ENCODE measurements at regions not wholly inside any gene's neighbourhood (a gene's known extent, or its start where the extent isn't known, plus 50 kb on each side); places are given as distances from the start of the nearest gene placed in this dataset.
"Not testable (repeated sequence)": the region's sequence is repeated elsewhere in the genome, so short reads cannot be mapped to it uniquely, and the experiment has no call there.

DNA sequence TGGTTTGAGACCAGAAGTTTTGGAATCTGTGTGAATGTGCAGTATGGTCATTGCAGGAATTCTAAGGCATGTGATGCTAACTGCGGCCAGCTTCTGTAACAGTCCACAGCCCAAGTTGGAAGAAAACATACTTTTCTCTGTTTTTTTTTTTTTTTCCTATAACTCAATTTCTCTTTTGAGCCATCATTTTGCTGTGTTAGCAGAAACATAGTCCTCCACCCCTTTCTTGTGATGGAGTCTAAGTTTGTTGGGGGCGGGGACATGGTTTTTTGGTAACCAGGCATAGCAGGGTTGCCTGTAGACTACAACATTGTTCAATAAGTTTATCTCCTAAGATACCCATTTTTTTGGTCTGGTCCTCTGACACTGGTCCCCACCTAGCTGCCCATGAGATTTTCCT, 223.2 kb upstream of the ONECUT1 start (continued):
- no peak for TF ChIP-seq MAX (IDR thresholded peaks at IDR 0.05; ENCODE audit: low read depth)
- TF ChIP-seq RXRA (IDR thresholded peaks at IDR 0.05; ENCODE audit: borderline replicate concordance, low read depth) = no peak
- no peak for TF ChIP-seq POLR2AphosphoS5 (IDR thresholded peaks at IDR 0.05; ENCODE audit: low read depth, low read length)
- no peak for TF ChIP-seq YY1 (IDR thresholded peaks at IDR 0.05; ENCODE audit: low read depth)
- TF ChIP-seq USF1 (IDR thresholded peaks at IDR 0.05; ENCODE audit: borderline replicate concordance, low read depth) = no peak

- H3K9me3 ChIP-seq; H3K4me2 ChIP-seq; H3F3A ChIP-seq (replicated peaks; ENCODE audit: insufficient read depth); H3K4me1 ChIP-seq (ENCODE audit: control insufficient read depth in 1 of 2, insufficient read depth in 2 of 2, low read depth in 1 of 2, low read length in 1 of 2); H3K27ac ChIP-seq (ENCODE audit: low read depth in 2 of 2, low read length in 1 of 2); CTCF ChIA-PET; H3K79me2 ChIP-seq (ENCODE audit: insufficient read depth); H4K20me1 ChIP-seq (ENCODE audit: insufficient read depth); H2AFZ ChIP-seq (ENCODE audit: low read depth); DNase-seq; POLR2A ChIA-PET; H3K9ac ChIP-seq; H3K36me3 ChIP-seq (replicated peaks in 1 of 2; ENCODE audit: control insufficient read depth in 1 of 2, insufficient read depth in 2 of 2, low read length in 1 of 2); H3K27me3 ChIP-seq (ENCODE audit: insufficient read depth); H3K9me2 ChIP-seq; H3K4me3 ChIP-seq (ENCODE audit: low read depth in 2 of 2, low read length in 1 of 2): not testable (repeated sequence)
- 9% methylated on average over 2 of the region's 2 CpGs for WGBS (ENCODE audit: low lambda C conversion rate)
Measured at GRCh38 chr15:53011779-53012178, 221.6 kb upstream of the ONECUT1 start.

DNA sequence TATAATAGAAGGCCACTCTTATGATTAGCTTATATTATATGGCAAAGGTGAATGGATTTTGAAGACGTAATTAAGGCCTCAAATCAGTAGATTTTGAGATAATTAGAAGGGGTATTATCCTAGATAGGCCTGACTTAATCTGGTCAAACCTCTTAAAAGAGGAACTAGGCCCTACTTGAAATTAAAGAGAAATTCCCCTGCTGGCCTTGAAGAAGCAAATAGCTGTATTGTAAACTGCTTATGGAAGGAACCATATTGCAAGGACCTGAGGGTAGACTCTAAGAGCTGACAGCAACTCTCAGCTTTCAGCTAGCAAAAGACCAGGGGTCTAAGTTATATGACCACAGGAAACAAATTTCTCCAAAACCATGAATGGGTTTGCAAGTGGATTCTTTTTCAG, 219.0 kb upstream of the ONECUT1 start:
- 0% methylated on average over 1 of the region's 1 CpG for whole genome bisulfite sequencing (ENCODE audit: low lambda C conversion rate)
- H3K79me2 ChIP-seq (ENCODE audit: insufficient read depth) = no peaks in the 10 kb centered on the region
- no peaks in the 10 kb centered on the region for H3K27me3 ChIP-seq (ENCODE audit: insufficient read depth)
- H3K4me3 ChIP-seq (ENCODE audit: low read depth in 2 of 2, low read length in 1 of 2) = no peak overlapping the region
- H3K9ac ChIP-seq = no peak overlapping the region
- no peaks in the 10 kb centered on the region for H3K9me3 ChIP-seq
- no peaks in the 10 kb centered on the region for H3F3A ChIP-seq (replicated peaks; ENCODE audit: insufficient read depth)
- ChIA-PET POLR2A (no interaction called here), CTCF (no interaction called here)
- H3K9me2 ChIP-seq = no peaks in the 10 kb centered on the region
- no peaks in the 10 kb centered on the region for H3K36me3 ChIP-seq (replicated peaks in 1 of 2; ENCODE audit: control insufficient read depth in 1 of 2, insufficient read depth in 2 of 2, low read length in 1 of 2)
- H3K4me2 ChIP-seq = no peak overlapping the region
- H4K20me1 ChIP-seq (ENCODE audit: insufficient read depth) = no peaks in the 10 kb centered on the region
- H3K4me1 ChIP-seq (ENCODE audit: control insufficient read depth in 1 of 2, insufficient read depth in 2 of 2, low read depth in 1 of 2, low read length in 1 of 2) = no peaks in the 10 kb centered on the region
- no peak for TF ChIP-seq TAF1 (IDR thresholded peaks at IDR 0.05; ENCODE audit: borderline replicate concordance, low read depth, low read length)
- TF ChIP-seq TCF12 (IDR thresholded peaks at IDR 0.05) = no peak
- TF ChIP-seq, protein P1, sequence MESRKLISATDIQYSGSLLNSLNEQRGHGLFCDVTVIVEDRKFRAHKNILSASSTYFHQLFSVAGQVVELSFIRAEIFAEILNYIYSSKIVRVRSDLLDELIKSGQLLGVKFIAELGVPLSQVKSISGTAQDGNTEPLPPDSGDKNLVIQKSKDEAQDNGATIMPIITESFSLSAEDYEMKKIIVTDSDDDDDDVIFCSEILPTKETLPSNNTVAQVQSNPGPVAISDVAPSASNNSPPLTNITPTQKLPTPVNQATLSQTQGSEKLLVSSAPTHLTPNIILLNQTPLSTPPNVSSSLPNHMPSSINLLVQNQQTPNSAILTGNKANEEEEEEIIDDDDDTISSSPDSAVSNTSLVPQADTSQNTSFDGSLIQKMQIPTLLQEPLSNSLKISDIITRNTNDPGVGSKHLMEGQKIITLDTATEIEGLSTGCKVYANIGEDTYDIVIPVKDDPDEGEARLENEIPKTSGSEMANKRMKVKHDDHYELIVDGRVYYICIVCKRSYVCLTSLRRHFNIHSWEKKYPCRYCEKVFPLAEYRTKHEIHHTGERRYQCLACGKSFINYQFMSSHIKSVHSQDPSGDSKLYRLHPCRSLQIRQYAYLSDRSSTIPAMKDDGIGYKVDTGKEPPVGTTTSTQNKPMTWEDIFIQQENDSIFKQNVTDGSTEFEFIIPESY (IDR thresholded peaks at IDR 0.05; ENCODE audit: borderline replicate concordance, low read depth) = no peak
- TF ChIP-seq CHD2 (IDR thresholded peaks at IDR 0.05; ENCODE audit: low read length, partially characterized antibody) = no peak
- no peak for TF ChIP-seq RCOR1 (IDR thresholded peaks at IDR 0.05; ENCODE audit: low read length)
- TF ChIP-seq FOSL2 (IDR thresholded peaks at IDR 0.05; ENCODE audit: borderline replicate concordance, low read depth) = no peak
- no peak for TF ChIP-seq NRF1 (IDR thresholded peaks at IDR 0.05; ENCODE audit: low read depth, low read length)
- no peak for TF ChIP-seq SMC3 (IDR thresholded peaks at IDR 0.05; ENCODE audit: low read depth, low read length)
- no peak overlapping the region for H3K27ac ChIP-seq (ENCODE audit: low read depth in 2 of 2, low read length in 1 of 2)
- DNase-seq = no peak
- no peak overlapping the region for H2AFZ ChIP-seq (ENCODE audit: low read depth)

Data from SK-N-SH (cell line).